ENCODE measurements at regions not wholly inside any gene's neighbourhood (a gene's known extent, or its start where the extent isn't known, plus 50 kb on each side); places are given as distances from the start of the nearest gene placed in this dataset.

DNA sequence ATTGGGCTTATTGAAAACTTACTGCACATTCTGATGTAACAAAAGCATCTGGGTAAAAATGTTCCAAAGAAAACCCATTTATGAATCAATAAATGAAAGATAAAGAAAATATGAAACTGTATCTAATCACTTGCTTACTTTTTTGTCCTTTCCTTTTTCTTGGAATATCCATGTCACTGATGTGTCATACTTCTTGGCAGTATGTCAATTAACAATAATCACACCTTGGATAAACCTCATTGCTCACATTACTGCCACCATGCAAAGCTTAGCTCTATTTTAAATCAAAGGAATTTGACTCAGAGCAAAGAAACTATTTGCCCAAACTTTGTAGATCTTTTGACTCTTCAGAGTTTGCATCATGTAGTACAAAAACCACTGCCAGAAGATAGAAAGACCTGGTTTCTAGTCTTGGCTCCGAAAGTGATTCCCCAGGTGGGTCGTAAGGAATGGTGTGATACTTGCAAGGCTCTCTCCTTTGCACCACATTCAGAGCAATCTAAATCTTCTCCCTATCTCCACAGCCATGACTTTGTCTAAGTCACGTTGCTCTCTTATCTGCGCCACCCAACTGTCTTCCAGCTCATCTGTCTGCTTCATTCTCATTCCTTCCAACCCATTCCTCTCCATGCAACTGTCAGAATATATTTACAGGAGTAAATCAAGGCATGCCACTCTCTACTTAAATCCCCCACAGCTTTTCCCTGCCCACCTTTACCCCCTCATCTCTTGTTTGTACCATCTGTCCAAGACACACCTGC, 311.9 kb downstream of the COG6 start:
- peaks cover 0 to 2% of the 10 kb centered on the region in 2 donors for H3K27me3 ChIP-seq (ENCODE audit: control insufficient read depth in 1 of 2, insufficient read depth in 2 of 2, low read length in 2 of 2)
- H3K4me3 ChIP-seq (ENCODE audit: low read length in 2 of 2): no peak overlapping the region
- no peaks in the 10 kb centered on the region for H3K4me1 ChIP-seq (ENCODE audit: control insufficient read depth, insufficient read depth, low read length)
- H3K9me3 ChIP-seq (ENCODE audit: control insufficient read depth in 2 of 2, low read length in 2 of 2): no peaks in the 10 kb centered on the region
- H3K9ac ChIP-seq (ENCODE audit: low read length in 2 of 2): no peak overlapping the region
- no peak overlapping the region for H3K27ac ChIP-seq (ENCODE audit: low read length)
- no peaks in the 10 kb centered on the region for H3K36me3 ChIP-seq (ENCODE audit: control insufficient read depth in 2 of 2, insufficient read depth in 2 of 2, low read length in 2 of 2)

- Histone ChIP-seq H3K9me3 (ENCODE audit: control insufficient read depth in 2 of 2, low read length in 2 of 2) (no peaks in the 10 kb centered on the region), H3K27me3 (ENCODE audit: control insufficient read depth in 1 of 2, insufficient read depth in 2 of 2, low read length in 2 of 2) (peaks cover 0 to 2% of the 10 kb centered on the region in 2 donors), H3K9ac (ENCODE audit: low read length in 2 of 2) (no peak overlapping the region), H3K36me3 (ENCODE audit: control insufficient read depth in 2 of 2, insufficient read depth in 2 of 2, low read length in 2 of 2) (no peaks in the 10 kb centered on the region), H3K4me1 (ENCODE audit: control insufficient read depth, insufficient read depth, low read length) (no peaks in the 10 kb centered on the region), H3K27ac (ENCODE audit: low read length) (no peak overlapping the region), H3K4me3 (ENCODE audit: low read length in 2 of 2) (no peak overlapping the region)
Observed at GRCh38 chr13:39968646-39969475, 313.4 kb downstream of the COG6 start.

DNA sequence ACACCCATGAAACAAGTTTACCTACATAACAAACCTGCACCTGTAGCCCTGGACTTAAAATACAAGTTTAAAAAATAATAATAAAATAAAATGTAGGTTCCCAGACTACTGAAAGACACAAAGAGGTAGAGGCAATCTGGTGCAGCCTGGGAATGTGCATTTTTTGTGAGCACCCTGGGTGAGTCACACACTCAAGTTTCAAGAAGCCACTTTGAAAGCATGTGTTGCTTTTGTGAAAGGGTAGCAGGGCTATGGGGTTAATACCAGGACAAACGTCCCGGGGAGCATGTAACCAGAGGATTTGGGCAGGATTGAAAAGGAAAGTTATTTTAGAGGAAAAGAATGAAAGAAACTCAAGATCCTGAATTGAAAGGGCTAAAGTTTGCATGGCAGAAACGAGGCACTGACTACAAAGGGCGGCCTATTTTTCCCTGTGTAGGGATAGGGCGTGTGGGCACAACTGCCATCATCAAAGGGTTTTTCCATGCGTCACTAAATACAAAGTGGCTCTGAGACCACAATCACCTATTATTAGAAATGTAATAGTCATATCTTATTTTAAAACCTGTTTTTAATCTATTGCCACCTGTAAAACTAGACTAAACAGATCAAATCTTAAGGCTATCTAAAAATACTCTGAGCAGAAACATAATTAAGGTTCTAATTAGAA, 314.9 kb downstream of the COG6 start:
- H3K27me3 ChIP-seq (ENCODE audit: control insufficient read depth in 1 of 2, insufficient read depth in 2 of 2, low read length in 2 of 2): peaks cover 0 to 2% of the 10 kb centered on the region in 2 donors
- H3K36me3 ChIP-seq (ENCODE audit: control insufficient read depth in 2 of 2, insufficient read depth in 2 of 2, low read length in 2 of 2): no peaks in the 10 kb centered on the region
- H3K27ac ChIP-seq (ENCODE audit: low read length): no peak overlapping the region
- H3K4me1 ChIP-seq (ENCODE audit: control insufficient read depth, insufficient read depth, low read length): no peaks in the 10 kb centered on the region
- H3K4me3 ChIP-seq (ENCODE audit: low read length in 2 of 2): no peak overlapping the region
- H3K9me3 ChIP-seq (ENCODE audit: control insufficient read depth in 2 of 2, low read length in 2 of 2): no peaks in the 10 kb centered on the region
- H3K9ac ChIP-seq (ENCODE audit: low read length in 2 of 2): no peak overlapping the region

DNA sequence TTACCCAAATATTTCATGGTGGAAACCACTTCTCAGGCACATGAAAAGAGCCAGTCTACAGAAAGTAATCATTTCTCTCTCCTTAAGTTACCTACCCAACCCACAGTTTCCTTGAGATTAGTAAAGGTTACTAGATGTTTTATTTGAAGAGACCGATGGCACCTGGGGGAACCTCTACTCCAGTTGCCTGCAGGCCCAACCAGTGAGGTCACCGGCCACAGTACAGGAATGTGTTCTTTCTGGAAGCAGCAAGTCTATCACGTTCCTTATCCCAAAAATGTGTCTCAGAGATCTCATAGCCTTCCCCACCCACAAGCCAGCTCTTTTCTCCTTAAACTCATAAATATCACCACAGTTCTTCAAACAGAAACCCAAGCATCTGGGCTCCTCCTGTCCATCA, 316.1 kb downstream of the COG6 start:
- Histone ChIP-seq H3K36me3 (ENCODE audit: control insufficient read depth in 2 of 2, insufficient read depth in 2 of 2, low read length in 2 of 2) (no peaks in the 10 kb centered on the region), H3K9me3 (ENCODE audit: control insufficient read depth in 2 of 2, low read length in 2 of 2) (no peaks in the 10 kb centered on the region), H3K4me3 (ENCODE audit: low read length in 2 of 2) (no peak overlapping the region)

GRCh38 chr13:39976481-39976880, 321.0 kb downstream of the COG6 start:
- Histone ChIP-seq H3K4me1 (ENCODE audit: control insufficient read depth, insufficient read depth, low read length) (no peaks in the 10 kb centered on the region), H3K27me3 (ENCODE audit: control insufficient read depth in 1 of 2, insufficient read depth in 2 of 2, low read length in 2 of 2) (peaks cover 0 to 2% of the 10 kb centered on the region in 2 donors), H3K4me3 (ENCODE audit: low read length in 2 of 2) (no peak overlapping the region), H3K9me3 (ENCODE audit: control insufficient read depth in 2 of 2, low read length in 2 of 2) (no peaks in the 10 kb centered on the region), H3K27ac (ENCODE audit: low read length) (no peak overlapping the region), H3K36me3 (ENCODE audit: control insufficient read depth in 2 of 2, insufficient read depth in 2 of 2, low read length in 2 of 2) (no peaks in the 10 kb centered on the region), H3K9ac (ENCODE audit: low read length in 2 of 2) (no peak overlapping the region)

More for the DNA sequence above, 316.1 kb downstream of the COG6 start:
- Histone ChIP-seq H3K4me1 (ENCODE audit: control insufficient read depth, insufficient read depth, low read length) (no peaks in the 10 kb centered on the region), H3K27me3 (ENCODE audit: control insufficient read depth in 1 of 2, insufficient read depth in 2 of 2, low read length in 2 of 2) (peaks cover 0 to 2% of the 10 kb centered on the region in 2 donors), H3K9ac (ENCODE audit: low read length in 2 of 2) (no peak overlapping the region), H3K27ac (ENCODE audit: low read length) (no peak overlapping the region)

GRCh38 chr13:39981056-39981455, 325.6 kb downstream of the COG6 start:
- no peaks in the 10 kb centered on the region for H3K4me1 ChIP-seq (ENCODE audit: control insufficient read depth, insufficient read depth, low read length)
- no peak overlapping the region for H3K27ac ChIP-seq (ENCODE audit: low read length)
- no peak overlapping the region for H3K4me3 ChIP-seq (ENCODE audit: low read length in 2 of 2)
- no peaks in the 10 kb centered on the region for H3K9me3 ChIP-seq (ENCODE audit: control insufficient read depth in 2 of 2, low read length in 2 of 2)
- H3K36me3 ChIP-seq (ENCODE audit: control insufficient read depth in 2 of 2, insufficient read depth in 2 of 2, low read length in 2 of 2): no peaks in the 10 kb centered on the region
- H3K9ac ChIP-seq (ENCODE audit: low read length in 2 of 2): no peak overlapping the region
- H3K27me3 ChIP-seq (ENCODE audit: control insufficient read depth in 1 of 2, insufficient read depth in 2 of 2, low read length in 2 of 2): no peaks in the 10 kb centered on the region

DNA sequence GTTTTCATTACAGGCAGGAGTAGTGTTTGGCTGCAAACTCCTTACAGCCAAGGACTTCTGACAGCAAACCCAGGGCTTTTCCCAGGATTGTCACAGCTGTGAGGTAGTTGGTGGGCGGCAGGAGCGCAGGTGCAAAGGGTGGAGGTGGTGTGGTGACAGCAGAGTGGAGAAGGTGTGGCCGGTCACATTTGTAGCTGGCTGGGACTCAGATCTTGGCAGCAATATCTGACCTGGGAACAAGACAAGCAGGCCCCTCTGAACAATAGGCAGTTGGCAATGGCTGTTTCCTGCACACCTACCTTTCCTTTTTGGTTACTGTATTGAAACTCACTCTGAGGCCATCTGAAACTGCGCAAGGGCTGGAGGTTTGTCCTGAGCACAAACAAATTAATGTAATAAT, 327.3 kb downstream of the COG6 start:
- H3K27ac ChIP-seq (ENCODE audit: low read length): no peak overlapping the region
- H3K4me3 ChIP-seq (ENCODE audit: low read length in 2 of 2): no peak overlapping the region
- H3K4me1 ChIP-seq (ENCODE audit: control insufficient read depth, insufficient read depth, low read length): no peaks in the 10 kb centered on the region
- H3K9ac ChIP-seq (ENCODE audit: low read length in 2 of 2): no peak overlapping the region
- H3K9me3 ChIP-seq (ENCODE audit: control insufficient read depth in 2 of 2, low read length in 2 of 2): no peaks in the 10 kb centered on the region
- H3K36me3 ChIP-seq (ENCODE audit: control insufficient read depth in 2 of 2, insufficient read depth in 2 of 2, low read length in 2 of 2): no peaks in the 10 kb centered on the region
- H3K27me3 ChIP-seq (ENCODE audit: control insufficient read depth in 1 of 2, insufficient read depth in 2 of 2, low read length in 2 of 2): no peaks in the 10 kb centered on the region

- Histone ChIP-seq H3K4me3 (ENCODE audit: low read length in 2 of 2) (no peak overlapping the region), H3K27ac (ENCODE audit: low read length) (no peak overlapping the region), H3K36me3 (ENCODE audit: control insufficient read depth in 2 of 2, insufficient read depth in 2 of 2, low read length in 2 of 2) (no peaks in the 10 kb centered on the region), H3K27me3 (ENCODE audit: control insufficient read depth in 1 of 2, insufficient read depth in 2 of 2, low read length in 2 of 2) (no peaks in the 10 kb centered on the region), H3K9ac (ENCODE audit: low read length in 2 of 2) (no peak overlapping the region), H3K9me3 (ENCODE audit: control insufficient read depth in 2 of 2, low read length in 2 of 2) (no peaks in the 10 kb centered on the region), H3K4me1 (ENCODE audit: control insufficient read depth, insufficient read depth, low read length) (no peaks in the 10 kb centered on the region)
Observed at GRCh38 chr13:39985071-39985470, 329.6 kb downstream of the COG6 start.

GRCh38 chr13:39988351-39988750, 332.9 kb downstream of the COG6 start:
- Histone ChIP-seq H3K4me3 (ENCODE audit: low read length in 2 of 2) (no peak overlapping the region), H3K9me3 (ENCODE audit: control insufficient read depth in 2 of 2, low read length in 2 of 2) (no peaks in the 10 kb centered on the region), H3K36me3 (ENCODE audit: control insufficient read depth in 2 of 2, insufficient read depth in 2 of 2, low read length in 2 of 2) (no peaks in the 10 kb centered on the region)

GRCh38 chr13:39998166-39998565, 342.7 kb downstream of the COG6 start:
- H3K27me3 ChIP-seq (ENCODE audit: control insufficient read depth in 1 of 2, insufficient read depth in 2 of 2, low read length in 2 of 2): no peaks in the 10 kb centered on the region
- H3K9ac ChIP-seq (ENCODE audit: low read length in 2 of 2): no peak overlapping the region

More at GRCh38 chr13:39988351-39988750, 332.9 kb downstream of the COG6 start:
- H3K27ac ChIP-seq (ENCODE audit: low read length): no peak overlapping the region
- no peaks in the 10 kb centered on the region for H3K27me3 ChIP-seq (ENCODE audit: control insufficient read depth in 1 of 2, insufficient read depth in 2 of 2, low read length in 2 of 2)
- no peaks in the 10 kb centered on the region for H3K4me1 ChIP-seq (ENCODE audit: control insufficient read depth, insufficient read depth, low read length)
- no peak overlapping the region for H3K9ac ChIP-seq (ENCODE audit: low read length in 2 of 2)

More at GRCh38 chr13:39998166-39998565, 342.7 kb downstream of the COG6 start:
- Histone ChIP-seq H3K4me3 (ENCODE audit: low read length in 2 of 2) (no peak overlapping the region), H3K9me3 (ENCODE audit: control insufficient read depth in 2 of 2, low read length in 2 of 2) (no peaks in the 10 kb centered on the region), H3K27ac (ENCODE audit: low read length) (no peak overlapping the region), H3K4me1 (ENCODE audit: control insufficient read depth, insufficient read depth, low read length) (no peaks in the 10 kb centered on the region), H3K36me3 (ENCODE audit: control insufficient read depth in 2 of 2, insufficient read depth in 2 of 2, low read length in 2 of 2) (no peaks in the 10 kb centered on the region)
